A172 (cell line): ENCODE measurements at regions not wholly inside any gene's neighbourhood (a gene's known extent, or its start where the extent isn't known, plus 50 kb on each side); places are given as distances from the start of the nearest gene placed in this dataset.
A peak's percentile ranks its signal among the peaks of the same experiment; 100 is the strongest.

Experiments used
- DNase-seq: peaks from one replicate; pipeline ENCODE4 v3.0.0-alpha.2; 2015; ENCODE audit warnings: low spot score

DNA sequence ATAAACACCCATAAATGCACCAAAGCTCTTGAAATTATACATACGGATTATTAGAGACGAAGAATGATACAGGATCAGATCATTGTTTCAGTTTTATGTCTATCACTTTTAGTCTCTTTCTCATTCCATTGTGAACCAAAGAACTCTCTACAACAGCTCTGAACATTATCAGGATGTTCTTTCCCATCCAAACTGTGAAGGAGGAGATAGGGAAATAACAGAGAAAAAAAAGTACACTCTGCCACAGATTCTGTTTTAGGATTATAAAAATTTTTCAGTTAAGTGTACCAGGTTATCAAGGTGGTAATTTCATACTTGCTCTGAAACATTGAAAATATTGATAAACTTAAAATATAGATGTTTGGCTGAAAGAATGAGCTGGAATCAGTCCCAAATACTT is 270.9 kb downstream of the MZT1 start:
- DNase-seq, result no peak

DNA sequence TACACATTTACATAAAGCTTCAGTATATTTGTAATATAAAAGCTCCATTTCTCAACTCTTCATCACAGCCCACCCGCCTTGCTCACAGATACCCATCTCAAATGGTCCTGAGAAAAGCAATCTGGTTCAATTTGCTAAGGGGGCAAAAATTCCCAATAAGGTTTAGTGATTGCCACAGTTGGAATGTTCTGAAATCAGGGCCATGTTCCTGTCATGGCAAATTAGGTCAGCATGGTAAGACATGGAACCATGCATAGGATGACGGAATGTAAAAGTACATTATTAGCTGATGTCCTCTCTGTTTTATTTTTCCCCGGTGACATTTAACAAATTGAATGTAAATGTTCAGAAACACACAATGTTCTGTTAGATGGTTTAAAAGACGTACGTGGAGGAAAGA is 274.3 kb downstream of the MZT1 start:
- DNase-seq, result no peak

DNA sequence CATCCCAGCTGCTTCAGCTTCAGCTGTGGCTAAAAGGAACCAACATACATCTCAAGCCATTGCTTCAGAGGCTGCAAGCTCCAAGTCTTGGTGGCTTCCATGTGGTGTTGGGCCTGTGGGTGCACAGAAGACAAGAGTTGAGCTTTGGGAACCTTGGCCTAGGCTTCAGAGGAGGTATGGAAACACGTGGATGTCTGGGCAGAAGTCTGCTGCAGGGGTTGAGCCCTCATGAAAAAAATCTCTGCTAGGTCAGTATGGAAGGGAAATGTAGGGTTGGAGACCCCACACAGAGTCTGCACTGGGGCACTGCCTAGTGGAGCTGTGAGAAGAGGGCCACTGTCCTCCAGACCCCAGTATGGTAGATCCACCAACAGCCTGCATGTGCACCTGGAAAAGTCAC is 279.3 kb downstream of the MZT1 start:
- DNase-seq, result no peak

DNA sequence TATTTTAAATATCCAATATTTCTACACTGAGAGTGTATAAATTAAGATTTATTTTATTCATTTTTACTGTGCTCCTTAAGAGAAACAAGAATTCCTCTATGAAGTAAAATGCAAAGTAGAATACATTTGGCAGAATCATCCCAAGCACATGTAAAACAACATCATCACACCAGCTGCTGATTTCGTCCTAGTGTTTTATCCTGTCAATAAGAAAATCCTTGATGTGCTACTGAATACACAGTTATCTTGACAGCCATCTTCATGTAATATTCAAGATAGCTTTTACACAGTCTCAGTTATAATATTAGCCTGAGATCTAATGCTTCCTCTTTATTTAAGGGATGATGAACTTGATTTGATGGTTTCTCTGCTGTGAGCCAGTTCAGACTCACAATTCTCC is 282.4 kb downstream of the MZT1 start:
- DNase-seq, result no peak

DNA sequence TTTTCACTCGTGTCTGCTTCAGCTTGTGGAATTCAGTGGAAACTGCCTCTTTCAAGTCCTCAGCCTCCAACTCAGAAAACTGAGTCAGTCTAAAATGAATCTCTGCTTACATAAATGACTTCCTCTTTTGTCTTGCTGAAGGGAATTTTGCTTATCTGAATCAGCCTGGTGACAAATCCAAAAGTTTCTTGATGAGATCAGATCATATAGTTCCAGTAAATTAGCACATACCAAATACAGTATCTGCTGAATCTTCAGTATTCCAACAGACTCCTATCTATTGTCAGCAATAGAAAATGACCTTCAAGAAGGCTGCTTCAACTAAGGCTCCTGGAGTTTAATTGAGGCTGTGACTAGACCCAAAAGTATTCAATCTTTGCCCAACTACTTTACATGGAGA is 290.0 kb downstream of the MZT1 start:
- peak; percentile 34 for DNase-seq

GRCh38 chr13:72435251-72435650 is 292.2 kb downstream of the MZT1 start:
- no peak for DNase-seq

- DNase-seq, result no peak
These were observed 295.3 kb downstream of the MZT1 start for GRCh38 chr13:72431981-72432682.

DNA sequence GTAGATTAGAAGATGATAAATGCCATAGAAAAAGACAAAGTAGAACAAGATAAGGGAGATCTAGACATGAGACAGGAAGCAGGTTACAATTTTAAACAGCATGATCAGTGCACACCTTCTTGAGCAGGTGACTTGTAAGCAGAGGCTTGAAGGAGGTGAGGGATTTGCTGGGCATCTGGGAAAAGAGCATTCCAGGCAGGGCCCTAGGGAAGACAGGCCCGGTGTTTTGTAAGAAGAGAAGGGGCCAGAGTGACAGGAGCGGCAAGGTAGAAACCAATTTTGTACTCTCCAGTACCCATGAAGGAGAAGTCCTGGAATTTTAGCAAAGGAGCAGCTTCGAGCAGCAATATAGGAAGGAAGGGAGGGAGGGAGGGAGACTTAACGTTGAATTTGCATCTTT is 296.5 kb downstream of the MZT1 start:
- no peak for DNase-seq

- no peak for DNase-seq
These were observed 299.5 kb downstream of the MZT1 start for GRCh38 chr13:72427757-72428528.

GRCh38 chr13:72424059-72424458 is 303.4 kb downstream of the MZT1 start:
- DNase-seq, result no peak

DNA sequence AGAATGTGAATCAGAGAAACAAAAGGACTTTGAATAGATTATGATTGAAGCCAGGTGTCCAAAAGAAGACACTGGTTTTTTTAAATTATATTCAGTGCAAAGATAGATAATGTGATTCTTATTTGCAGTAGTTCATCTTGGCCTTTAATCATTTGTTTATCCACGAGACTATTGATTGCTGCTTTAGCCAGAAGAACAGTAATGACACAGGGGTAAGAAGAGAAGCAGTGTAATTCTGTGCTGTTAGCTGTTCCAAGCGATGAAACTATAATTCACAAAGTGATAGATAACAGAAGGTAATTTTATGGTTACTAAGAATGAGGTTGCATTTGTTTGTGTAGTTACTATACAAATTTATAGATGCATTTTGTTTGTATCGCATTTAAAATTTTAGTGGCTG is 311.6 kb downstream of the MZT1 start:
- DNase-seq, result no peak

GRCh38 chr13:72412481-72412880 is 314.9 kb downstream of the MZT1 start:
- DNase-seq, result no peak

- DNase-seq, result no peak
These were observed 322.0 kb downstream of the MZT1 start for GRCh38 chr13:72405441-72405840.

DNA sequence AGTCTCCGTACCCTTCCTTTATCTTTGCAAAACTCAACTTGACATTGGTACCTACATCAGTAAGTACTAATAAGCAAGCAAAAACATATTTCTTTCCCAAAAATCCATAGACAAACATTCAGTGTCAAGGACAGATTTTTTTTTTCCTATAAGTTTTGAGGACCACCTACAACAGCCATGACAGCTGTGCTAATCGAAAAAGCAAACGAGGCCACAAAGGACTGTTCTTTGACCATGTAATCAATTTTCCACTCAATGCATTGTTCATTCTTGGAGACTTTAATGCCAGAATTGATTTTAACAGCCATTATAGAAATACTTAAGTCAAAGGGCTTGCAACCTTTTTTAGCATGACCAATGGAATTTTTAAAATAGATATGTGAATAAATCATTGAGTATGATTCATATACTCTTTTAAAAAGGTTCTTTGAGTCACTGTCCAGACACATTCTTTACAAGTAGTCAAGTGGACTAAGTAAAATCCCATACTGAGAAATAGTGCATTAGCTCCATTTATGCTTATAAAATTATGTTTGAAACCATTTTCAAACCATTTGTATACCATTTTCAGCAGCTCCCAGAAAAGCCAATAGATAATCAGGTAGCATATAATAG is 323.9 kb downstream of the MZT1 start:
- DNase-seq, result no peak

- DNase-seq, result no peak
These were observed 326.6 kb downstream of the MZT1 start for GRCh38 chr13:72400856-72401255.

- DNase-seq, result no peak
These were observed 328.1 kb downstream of the MZT1 start for GRCh38 chr13:72399351-72399750.

DNA sequence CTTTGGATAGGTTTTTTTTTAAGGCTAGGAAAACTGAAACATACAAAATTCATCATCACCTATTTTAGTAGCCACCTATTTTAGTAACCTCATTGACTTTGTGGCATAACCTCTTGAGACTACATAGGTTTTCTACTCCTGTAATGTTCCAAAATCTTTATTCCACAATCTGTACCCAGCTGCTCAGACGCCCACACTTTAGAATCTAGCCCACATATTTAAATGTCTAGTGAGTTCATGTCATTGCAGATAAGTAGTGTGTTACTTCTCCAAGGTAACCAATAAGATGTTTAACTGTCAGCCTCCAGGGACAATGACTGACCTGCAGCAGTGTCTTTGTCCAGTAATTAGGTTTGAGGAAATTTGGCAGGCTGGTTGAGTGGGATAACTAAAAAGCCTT is 330.2 kb downstream of the MZT1 start:
- no peak for DNase-seq

GRCh38 chr13:72390909-72391308 is 336.5 kb downstream of the MZT1 start:
- DNase-seq, result peak; percentile 61

GRCh38 chr13:72386138-72386684 is 341.2 kb downstream of the MZT1 start:
- DNase-seq, result no peak

- peak; percentile 8 for DNase-seq
These were observed 342.6 kb downstream of the MZT1 start for GRCh38 chr13:72384879-72385278.

DNA sequence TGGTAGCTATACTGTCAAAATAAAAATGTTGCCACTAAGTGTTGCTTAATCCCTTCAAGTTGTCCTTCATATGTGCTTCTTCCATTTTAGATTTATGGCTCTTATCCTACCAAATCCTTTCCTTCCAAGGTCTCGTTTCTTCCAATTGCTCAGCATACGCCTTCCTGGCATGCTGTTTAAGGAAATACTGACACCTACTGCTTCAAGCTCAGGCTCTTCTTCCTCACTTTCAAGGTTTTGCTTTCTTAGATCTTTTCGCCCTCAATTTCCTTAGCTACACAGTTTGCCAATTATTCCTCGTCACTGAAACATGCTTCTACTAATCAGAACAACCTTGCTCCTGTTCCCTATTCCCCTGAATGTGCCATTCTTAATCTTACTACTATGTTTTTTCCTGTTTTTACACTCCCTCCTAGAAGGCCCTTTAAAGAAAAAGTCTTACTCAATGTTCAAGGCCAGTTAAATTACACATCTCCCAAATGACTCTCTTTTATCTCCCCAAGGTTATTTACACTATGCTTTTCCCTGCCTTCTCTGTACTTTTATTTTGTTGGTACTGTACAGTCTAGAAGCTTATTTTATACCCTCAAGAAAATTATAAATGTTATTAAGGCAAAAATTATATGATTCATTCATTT is 343.1 kb downstream of the MZT1 start:
- DNase-seq, result peak; percentile 5

GRCh38 chr13:72383646-72384045 is 343.8 kb downstream of the MZT1 start:
- no peak for DNase-seq
